ENCODE measurements at regions not wholly inside any gene's neighbourhood (a gene's known extent, or its start where the extent isn't known, plus 50 kb on each side); places are given as distances from the start of the nearest gene placed in this dataset.

DNA sequence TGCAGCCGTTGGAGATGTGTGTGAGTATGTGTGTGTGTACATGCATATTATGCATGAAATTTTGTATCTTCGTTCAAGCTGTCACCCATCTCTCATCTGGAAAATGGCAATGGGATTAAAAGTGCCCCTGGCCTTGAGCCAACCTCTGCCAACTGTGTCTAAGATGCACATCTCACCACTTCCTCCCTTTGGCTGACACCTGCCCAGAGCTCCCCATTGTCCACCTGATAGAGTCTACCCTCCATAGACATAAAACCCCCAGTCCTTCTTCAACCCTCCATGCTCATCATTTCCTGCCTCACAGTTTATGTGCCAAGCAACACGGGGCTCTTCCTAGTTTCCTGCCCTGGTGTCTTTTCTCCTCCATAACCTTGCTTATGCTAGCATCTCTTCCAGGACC, 187.5 kb upstream of the HES1 start:
- TF ChIP-seq, protein P1, sequence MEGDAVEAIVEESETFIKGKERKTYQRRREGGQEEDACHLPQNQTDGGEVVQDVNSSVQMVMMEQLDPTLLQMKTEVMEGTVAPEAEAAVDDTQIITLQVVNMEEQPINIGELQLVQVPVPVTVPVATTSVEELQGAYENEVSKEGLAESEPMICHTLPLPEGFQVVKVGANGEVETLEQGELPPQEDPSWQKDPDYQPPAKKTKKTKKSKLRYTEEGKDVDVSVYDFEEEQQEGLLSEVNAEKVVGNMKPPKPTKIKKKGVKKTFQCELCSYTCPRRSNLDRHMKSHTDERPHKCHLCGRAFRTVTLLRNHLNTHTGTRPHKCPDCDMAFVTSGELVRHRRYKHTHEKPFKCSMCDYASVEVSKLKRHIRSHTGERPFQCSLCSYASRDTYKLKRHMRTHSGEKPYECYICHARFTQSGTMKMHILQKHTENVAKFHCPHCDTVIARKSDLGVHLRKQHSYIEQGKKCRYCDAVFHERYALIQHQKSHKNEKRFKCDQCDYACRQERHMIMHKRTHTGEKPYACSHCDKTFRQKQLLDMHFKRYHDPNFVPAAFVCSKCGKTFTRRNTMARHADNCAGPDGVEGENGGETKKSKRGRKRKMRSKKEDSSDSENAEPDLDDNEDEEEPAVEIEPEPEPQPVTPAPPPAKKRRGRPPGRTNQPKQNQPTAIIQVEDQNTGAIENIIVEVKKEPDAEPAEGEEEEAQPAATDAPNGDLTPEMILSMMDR (optimal IDR thresholded peaks at IDR 0.05 in 1 of 3, IDR thresholded peaks at IDR 0.05 in 1 of 3, conservative IDR thresholded peaks at IDR 0.05 in 1 of 3; ENCODE audit: extremely low read depth in 1 of 3, insufficient read depth in 2 of 3, low read length in 3 of 3), result no peak
- no peak for TF ChIP-seq EZH2 (IDR thresholded peaks at IDR 0.05; ENCODE audit: low read length)
- H3K27ac ChIP-seq (ENCODE audit: control insufficient read depth, insufficient read depth, low read length), result no peak overlapping the region
- H3K9ac ChIP-seq (ENCODE audit: control insufficient read depth, extremely low read depth, insufficient read depth, low read length), result no peak overlapping the region
- H3K4me3 ChIP-seq (ENCODE audit: control insufficient read depth in 2 of 3, extremely low read depth in 1 of 3, insufficient read depth in 2 of 3, low read depth in 1 of 3, low read length in 3 of 3), result no peak overlapping the region
- no peak overlapping the region for H3K4me2 ChIP-seq (ENCODE audit: control insufficient read depth, extremely low read depth, insufficient read depth, low read depth, low read length)
- FAIRE-seq (no peak), DNase-seq (ENCODE audit: low read depth, low spot score) (no peak)
- H3K27me3 ChIP-seq (ENCODE audit: control insufficient read depth, extremely low read depth, insufficient read depth, low read length), result peaks cover 8% of the 10 kb centered on the region
- no peaks in the 10 kb centered on the region for H3K9me3 ChIP-seq (ENCODE audit: control insufficient read depth, low read depth, low read length)
- H3K9me1 ChIP-seq (ENCODE audit: control insufficient read depth, extremely low read depth, insufficient read depth, low read length), result no peaks in the 10 kb centered on the region
- no peak overlapping the region for H2AFZ ChIP-seq (ENCODE audit: control insufficient read depth, low read length)
- no peaks in the 10 kb centered on the region for H3K36me3 ChIP-seq (ENCODE audit: control insufficient read depth in 2 of 2, extremely low read depth in 1 of 2, insufficient read depth in 2 of 2, low read length in 2 of 2)
- H3K4me1 ChIP-seq (ENCODE audit: control insufficient read depth, extremely low read depth, insufficient read depth, low read length), result peaks cover 15% of the 10 kb centered on the region
- H4K20me1 ChIP-seq (ENCODE audit: control insufficient read depth, extremely low read depth, insufficient read depth, low read length), result no peaks in the 10 kb centered on the region
- no peaks in the 10 kb centered on the region for H3K79me2 ChIP-seq (ENCODE audit: control insufficient read depth, insufficient read depth, low read length)
- dilution Hi-C loops (cut with MboI; ENCODE audit: extremely low pct_ligation_motif_present, low sequenced_read_pairs), result no loop called here

DNA sequence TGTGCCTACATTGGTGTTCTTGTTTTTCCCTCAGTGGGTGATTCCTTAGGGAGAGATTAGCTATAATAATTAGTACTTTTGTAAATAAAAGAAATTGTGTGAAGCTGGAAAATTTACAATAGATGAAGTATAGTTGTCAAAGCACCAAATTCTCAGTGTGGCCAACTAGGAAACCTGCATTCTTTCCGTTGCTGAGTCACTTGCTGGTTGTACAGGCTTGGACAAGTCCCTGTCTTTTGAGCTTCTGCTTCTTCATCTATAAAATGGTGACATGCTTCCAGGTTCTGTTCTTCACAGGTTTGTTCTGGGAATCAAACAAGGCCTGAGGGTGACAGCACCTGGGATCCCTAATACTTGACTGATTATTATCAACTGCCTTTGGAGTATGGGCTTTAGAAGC, 184.1 kb upstream of the HES1 start:
- H3K27me3 ChIP-seq (ENCODE audit: control insufficient read depth, extremely low read depth, insufficient read depth, low read length), result no peaks in the 10 kb centered on the region
- H3K36me3 ChIP-seq (ENCODE audit: control insufficient read depth in 2 of 2, extremely low read depth in 1 of 2, insufficient read depth in 2 of 2, low read length in 2 of 2), result no peaks in the 10 kb centered on the region
- no peak overlapping the region for H3K9ac ChIP-seq (ENCODE audit: control insufficient read depth, extremely low read depth, insufficient read depth, low read length)
- H3K4me1 ChIP-seq (ENCODE audit: control insufficient read depth, extremely low read depth, insufficient read depth, low read length), result peaks cover 15% of the 10 kb centered on the region
- no peak overlapping the region for H3K4me3 ChIP-seq (ENCODE audit: control insufficient read depth in 2 of 3, extremely low read depth in 1 of 3, insufficient read depth in 2 of 3, low read depth in 1 of 3, low read length in 3 of 3)
- dilution Hi-C loops (cut with MboI; ENCODE audit: extremely low pct_ligation_motif_present, low sequenced_read_pairs), result no loop called here
- no peaks in the 10 kb centered on the region for H4K20me1 ChIP-seq (ENCODE audit: control insufficient read depth, extremely low read depth, insufficient read depth, low read length)
- H3K9me3 ChIP-seq (ENCODE audit: control insufficient read depth, low read depth, low read length), result peaks cover 3% of the 10 kb centered on the region
- no peak overlapping the region for H2AFZ ChIP-seq (ENCODE audit: control insufficient read depth, low read length)
- FAIRE-seq (peak; percentile 99), DNase-seq (ENCODE audit: low read depth, low spot score) (peak; percentile 48)
- peak overlapping the region; percentile 31 for H3K27ac ChIP-seq (ENCODE audit: control insufficient read depth, insufficient read depth, low read length)
- H3K4me2 ChIP-seq (ENCODE audit: control insufficient read depth, extremely low read depth, insufficient read depth, low read depth, low read length), result peak overlapping the region; percentile 28
- TF ChIP-seq EZH2 (IDR thresholded peaks at IDR 0.05; ENCODE audit: low read length), result no peak
- TF ChIP-seq, protein P1 (optimal IDR thresholded peaks at IDR 0.05 in 1 of 3, IDR thresholded peaks at IDR 0.05 in 1 of 3, conservative IDR thresholded peaks at IDR 0.05 in 1 of 3; ENCODE audit: extremely low read depth in 1 of 3, insufficient read depth in 2 of 3, low read length in 3 of 3), result no peak
- H3K79me2 ChIP-seq (ENCODE audit: control insufficient read depth, insufficient read depth, low read length), result no peaks in the 10 kb centered on the region
- no peaks in the 10 kb centered on the region for H3K9me1 ChIP-seq (ENCODE audit: control insufficient read depth, extremely low read depth, insufficient read depth, low read length)

Measured in keratinocyte (primary cell).